Glutamatergic neuron (in vitro differentiated cells): ENCODE measurements at regions not wholly inside any gene's neighbourhood (a gene's known extent, or its start where the extent isn't known, plus 50 kb on each side); places are given as distances from the start of the nearest gene placed in this dataset.
"Not testable (repeated sequence)": the region's sequence is repeated elsewhere in the genome, so short reads cannot be mapped to it uniquely, and the experiment has no call there.

Source experiments
- DNase-seq: peaks from one replicate; pipeline ENCODE4 v3.0.0; 2022
- H3K27ac Mint-ChIP-seq: one replicate; pipeline ENCODE4 v1.8.0; 2020; ENCODE audit warnings: mild to moderate bottlenecking, mixed read lengths, inconsistent platforms; ENCODE audit not compliant: unreplicated experiment
- H3K27me3 Mint-ChIP-seq: one replicate; pipeline ENCODE4 v1.8.0; 2020; ENCODE audit warnings: mild to moderate bottlenecking, moderate library complexity, mixed read lengths, inconsistent platforms; ENCODE audit not compliant: unreplicated experiment
- H3K36me3 Mint-ChIP-seq: one replicate; pipeline ENCODE4 v1.8.0; 2020; ENCODE audit warnings: mild to moderate bottlenecking, mixed read lengths, inconsistent platforms; ENCODE audit not compliant: unreplicated experiment
- H3K4me1 Mint-ChIP-seq: one replicate; pipeline ENCODE4 v1.8.0; 2020; ENCODE audit warnings: mild to moderate bottlenecking, low read depth, mixed read lengths, inconsistent platforms; ENCODE audit not compliant: unreplicated experiment
- H3K4me3 Mint-ChIP-seq: one replicate; pipeline ENCODE4 v1.8.0; 2020; ENCODE audit warnings: mild to moderate bottlenecking, mixed read lengths, inconsistent platforms; ENCODE audit not compliant: unreplicated experiment
- H3K9me3 Mint-ChIP-seq: one replicate; pipeline ENCODE4 v1.8.0; 2020; ENCODE audit warnings: mild to moderate bottlenecking, moderate library complexity, mixed read lengths, inconsistent platforms; ENCODE audit not compliant: unreplicated experiment
- TF ChIP-seq, protein P1 (sequence below): fragments of 200-600 bp; sonication (generic); IDR thresholded peaks from one replicate; pipeline ENCODE4 v1.5.0; 2021; ENCODE audit not compliant: partially characterized antibody, unreplicated experiment

DNA sequence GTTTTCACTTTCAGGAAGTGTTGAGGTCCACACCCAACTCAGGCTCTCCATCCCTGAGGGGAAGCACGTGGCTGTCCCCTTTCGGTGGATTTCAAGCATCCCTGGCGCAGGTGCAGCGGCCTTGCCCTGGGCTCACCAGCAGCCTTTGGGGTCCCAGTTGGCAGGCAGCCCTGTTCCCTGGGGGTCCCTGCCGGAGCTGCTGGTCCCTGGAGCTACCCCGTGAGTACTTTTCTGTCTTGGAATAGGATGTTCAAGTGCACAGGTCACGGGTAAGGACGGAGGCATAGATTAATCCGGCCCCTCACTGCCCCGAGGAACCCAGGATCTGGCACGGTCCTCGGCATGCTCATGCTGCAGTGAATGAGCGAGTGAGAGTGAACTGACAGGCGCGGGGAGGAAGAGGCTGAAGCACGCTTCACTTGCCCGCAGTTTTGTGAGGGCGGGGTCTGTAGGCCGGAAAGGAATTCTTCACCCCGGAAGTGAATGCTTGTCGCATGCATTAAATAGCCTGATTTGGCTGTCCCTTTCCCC is 117.2 kb upstream of the FAT1 start:
- H3K4me3 Mint-ChIP-seq, result no peak overlapping the region
- H3K27me3 Mint-ChIP-seq, result no peaks in the 10 kb centered on the region
- TF ChIP-seq, protein P1, sequence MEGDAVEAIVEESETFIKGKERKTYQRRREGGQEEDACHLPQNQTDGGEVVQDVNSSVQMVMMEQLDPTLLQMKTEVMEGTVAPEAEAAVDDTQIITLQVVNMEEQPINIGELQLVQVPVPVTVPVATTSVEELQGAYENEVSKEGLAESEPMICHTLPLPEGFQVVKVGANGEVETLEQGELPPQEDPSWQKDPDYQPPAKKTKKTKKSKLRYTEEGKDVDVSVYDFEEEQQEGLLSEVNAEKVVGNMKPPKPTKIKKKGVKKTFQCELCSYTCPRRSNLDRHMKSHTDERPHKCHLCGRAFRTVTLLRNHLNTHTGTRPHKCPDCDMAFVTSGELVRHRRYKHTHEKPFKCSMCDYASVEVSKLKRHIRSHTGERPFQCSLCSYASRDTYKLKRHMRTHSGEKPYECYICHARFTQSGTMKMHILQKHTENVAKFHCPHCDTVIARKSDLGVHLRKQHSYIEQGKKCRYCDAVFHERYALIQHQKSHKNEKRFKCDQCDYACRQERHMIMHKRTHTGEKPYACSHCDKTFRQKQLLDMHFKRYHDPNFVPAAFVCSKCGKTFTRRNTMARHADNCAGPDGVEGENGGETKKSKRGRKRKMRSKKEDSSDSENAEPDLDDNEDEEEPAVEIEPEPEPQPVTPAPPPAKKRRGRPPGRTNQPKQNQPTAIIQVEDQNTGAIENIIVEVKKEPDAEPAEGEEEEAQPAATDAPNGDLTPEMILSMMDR, result no peak
- no peak overlapping the region for H3K27ac Mint-ChIP-seq
- DNase-seq, result no peak
- no peaks in the 10 kb centered on the region for H3K36me3 Mint-ChIP-seq
- no peaks in the 10 kb centered on the region for H3K9me3 Mint-ChIP-seq
- H3K4me1 Mint-ChIP-seq, result no peaks in the 10 kb centered on the region

DNA sequence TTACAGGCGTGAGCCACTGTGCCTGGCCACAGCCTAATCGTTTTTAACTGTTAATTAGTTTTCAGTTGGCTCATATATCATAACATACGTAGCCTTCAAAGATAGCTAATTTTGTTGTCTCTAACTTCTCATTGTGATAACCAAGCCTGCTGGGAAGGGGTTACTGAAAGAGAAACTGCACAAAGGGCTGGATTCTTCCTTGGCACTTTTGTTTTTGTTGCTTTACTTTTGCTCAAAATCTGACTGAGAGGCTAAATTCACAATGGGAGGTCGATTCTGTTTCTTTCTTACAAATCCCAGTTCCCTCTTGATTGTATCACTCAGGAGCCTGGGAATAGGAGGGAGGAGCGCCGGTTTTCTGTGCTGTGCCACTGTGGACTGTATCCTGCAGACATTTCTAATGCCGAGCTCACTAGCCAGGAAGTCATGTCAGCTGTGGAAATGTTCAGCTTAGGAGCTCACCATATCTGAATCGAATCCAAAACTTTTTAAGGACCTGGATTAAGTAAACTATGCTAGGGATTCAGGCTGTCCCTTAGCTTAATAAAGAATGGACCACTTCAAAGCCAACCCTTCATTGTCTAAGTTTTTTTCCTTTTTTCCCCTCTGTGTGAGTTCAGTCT is 120.5 kb upstream of the FAT1 start:
- Mint-ChIP-seq H3K27me3 (no peaks in the 10 kb centered on the region), H3K27ac (no peak overlapping the region), H3K36me3 (no peaks in the 10 kb centered on the region), H3K9me3 (no peaks in the 10 kb centered on the region), H3K4me1 (no peaks in the 10 kb centered on the region), H3K4me3 (no peak overlapping the region)
- TF ChIP-seq, protein P1, result no peak
- DNase-seq, result no peak

DNA sequence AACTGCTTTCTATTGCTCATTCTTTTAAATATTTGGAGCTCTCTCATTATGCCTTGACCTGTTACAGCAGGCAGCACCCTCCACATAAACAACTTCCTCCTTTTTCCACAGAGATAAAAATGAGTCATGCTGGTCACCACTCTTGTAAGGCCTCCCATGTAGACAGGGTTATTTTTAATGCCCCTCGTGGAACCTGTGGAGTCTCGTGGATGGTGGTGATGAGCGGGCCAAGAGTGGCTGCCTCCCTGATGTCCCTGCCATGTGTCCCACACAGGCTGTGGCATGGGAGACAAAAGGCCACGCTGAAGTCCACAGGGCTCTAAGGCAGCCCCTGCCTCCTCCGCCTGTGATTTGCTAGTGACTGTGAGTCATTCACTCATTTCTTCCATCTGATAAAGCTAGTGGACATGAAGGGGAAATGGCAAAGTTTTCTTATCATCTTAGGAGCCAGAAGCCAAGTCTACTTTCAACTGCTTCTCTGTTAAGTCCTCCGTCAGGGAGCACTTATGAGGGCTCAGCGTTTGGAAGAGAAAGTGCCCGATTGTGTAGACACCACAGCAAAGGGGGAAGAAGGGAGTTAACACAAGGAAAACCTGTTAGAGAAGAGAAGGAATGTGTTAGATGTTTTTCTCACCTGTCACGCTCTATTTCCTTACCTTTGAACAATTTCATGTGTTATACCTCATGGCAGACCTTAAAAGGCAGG is 121.6 kb upstream of the FAT1 start:
- TF ChIP-seq, protein P1, result no peak
- no peaks in the 10 kb centered on the region for H3K27me3 Mint-ChIP-seq
- no peak for DNase-seq
- no peaks in the 10 kb centered on the region for H3K9me3 Mint-ChIP-seq
- H3K4me3 Mint-ChIP-seq, result no peak overlapping the region
- no peaks in the 10 kb centered on the region for H3K4me1 Mint-ChIP-seq
- H3K36me3 Mint-ChIP-seq, result no peaks in the 10 kb centered on the region
- no peak overlapping the region for H3K27ac Mint-ChIP-seq

DNA sequence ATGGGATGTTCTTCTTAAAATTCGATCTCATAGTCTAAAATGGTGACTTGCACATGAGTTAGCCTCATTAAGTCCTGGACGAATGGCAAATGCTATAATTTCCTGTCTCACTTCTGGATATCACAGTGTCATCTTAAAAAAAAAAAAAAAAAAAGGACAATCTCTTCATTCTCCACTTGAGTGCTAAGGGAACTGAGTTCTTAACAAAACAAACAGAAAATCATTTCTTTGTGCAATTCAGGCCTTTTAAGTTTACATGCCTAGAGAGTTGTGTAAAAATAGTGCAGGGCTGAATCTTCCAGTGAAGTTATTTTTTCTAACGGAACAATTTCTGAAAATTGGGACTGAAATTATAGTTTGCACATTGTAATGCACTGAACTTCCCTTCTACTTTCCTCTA is 122.8 kb upstream of the FAT1 start:
- no peak for DNase-seq
- no peak overlapping the region for H3K4me3 Mint-ChIP-seq
- TF ChIP-seq, protein P1, result no peak
- no peaks in the 10 kb centered on the region for H3K27me3 Mint-ChIP-seq
- H3K36me3 Mint-ChIP-seq, result peaks cover 10% of the 10 kb centered on the region
- no peaks in the 10 kb centered on the region for H3K4me1 Mint-ChIP-seq
- peaks cover 2% of the 10 kb centered on the region for H3K9me3 Mint-ChIP-seq
- no peak overlapping the region for H3K27ac Mint-ChIP-seq

DNA sequence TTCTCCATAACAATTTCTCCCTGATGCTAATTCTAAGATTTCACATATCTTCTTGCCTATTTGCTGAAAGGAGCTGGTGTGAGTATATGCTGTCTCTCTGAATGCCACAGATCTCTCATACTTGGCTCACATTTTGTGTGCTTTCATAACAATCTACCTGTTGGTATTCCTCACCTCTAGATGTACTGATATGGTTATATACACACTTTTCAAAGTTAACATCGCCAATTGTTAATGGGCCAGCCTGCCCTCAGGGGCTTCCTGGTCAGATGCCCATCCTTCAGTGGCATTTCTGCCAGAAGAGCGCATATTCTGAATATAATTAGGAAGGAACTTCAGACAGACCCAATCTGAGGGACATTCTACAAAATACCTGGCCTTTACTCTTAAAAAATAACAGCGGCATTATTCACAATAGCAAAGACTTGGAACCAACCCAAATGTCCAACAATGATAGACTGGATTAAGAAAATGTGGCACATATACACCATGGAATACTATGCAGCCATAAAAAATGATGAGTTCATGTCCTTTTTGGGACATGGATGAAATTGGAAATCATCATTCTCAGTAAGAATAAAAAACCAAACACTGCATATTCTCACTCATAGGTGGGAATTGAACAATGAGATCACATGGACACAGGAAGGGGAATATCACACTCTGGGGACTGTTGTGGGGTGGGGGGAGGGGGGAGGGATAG is 123.9 kb upstream of the FAT1 start:
- not testable (repeated sequence) for H3K9me3 Mint-ChIP-seq, H3K27me3 Mint-ChIP-seq, H3K4me1 Mint-ChIP-seq, H3K4me3 Mint-ChIP-seq, H3K27ac Mint-ChIP-seq, DNase-seq
- peaks cover 10% of the 10 kb centered on the region for H3K36me3 Mint-ChIP-seq
